Myocyte (in vitro differentiated cells): ENCODE measurements at regions not wholly inside any gene's neighbourhood (a gene's known extent, or its start where the extent isn't known, plus 50 kb on each side); places are given as distances from the start of the nearest gene placed in this dataset.
"Not testable (repeated sequence)": the region's sequence is repeated elsewhere in the genome, so short reads cannot be mapped to it uniquely, and the experiment has no call there.

Experiments
- DNase-seq: peaks from one replicate; pipeline ENCODE4 v3.0.0-alpha.2; 2012; ENCODE audit warnings: low read depth

GRCh38 chr6:159525445-159526025 is 167.5 kb downstream of the SOD2 start:
- DNase-seq: no peak

- no peak for DNase-seq
These were observed 170.0 kb downstream of the SOD2 start for GRCh38 chr6:159522877-159523547.

- DNase-seq: no peak
These were observed 171.1 kb downstream of the SOD2 start for GRCh38 chr6:159521962-159522361.

- no peak for DNase-seq
These were observed 173.0 kb downstream of the SOD2 start for GRCh38 chr6:159520002-159520401.

GRCh38 chr6:159515811-159516210 is 177.2 kb downstream of the SOD2 start:
- not testable (repeated sequence) for DNase-seq

GRCh38 chr6:159513914-159514313 is 179.1 kb downstream of the SOD2 start:
- DNase-seq: no peak

- no peak for DNase-seq
These were observed 179.8 kb downstream of the SOD2 start for GRCh38 chr6:159513074-159513720.

- DNase-seq: no peak
These were observed 180.5 kb downstream of the SOD2 start for GRCh38 chr6:159512571-159512970.

GRCh38 chr6:159512104-159512503 is 180.9 kb downstream of the SOD2 start:
- no peak for DNase-seq

- no peak for DNase-seq
These were observed 182.9 kb downstream of the SOD2 start for GRCh38 chr6:159510141-159510540.

- no peak for DNase-seq
These were observed 184.1 kb downstream of the SOD2 start for GRCh38 chr6:159508931-159509330.

GRCh38 chr6:159506048-159506447 is 187.0 kb downstream of the SOD2 start:
- no peak for DNase-seq

- no peak for DNase-seq
These were observed 187.7 kb downstream of the SOD2 start for GRCh38 chr6:159505140-159505922.

GRCh38 chr6:159501558-159501957 is 191.5 kb downstream of the SOD2 start:
- DNase-seq: no peak

- DNase-seq: no peak
These were observed 194.0 kb downstream of the SOD2 start for GRCh38 chr6:159499034-159499433.

GRCh38 chr6:159494586-159494972 is 198.5 kb downstream of the SOD2 start:
- DNase-seq: no peak

GRCh38 chr6:159493898-159494585 is 199.0 kb downstream of the SOD2 start:
- DNase-seq: no peak

GRCh38 chr6:159493231-159493897 is 199.7 kb downstream of the SOD2 start:
- DNase-seq: no peak

GRCh38 chr6:159490298-159490937 is 202.6 kb downstream of the SOD2 start:
- no peak for DNase-seq

GRCh38 chr6:159487636-159488035 is 205.4 kb downstream of the SOD2 start:
- no peak for DNase-seq
